A549 (cell line): ENCODE measurements at regions not wholly inside any gene's neighbourhood (a gene's known extent, or its start where the extent isn't known, plus 50 kb on each side); places are given as distances from the start of the nearest gene placed in this dataset.

Experiments used
- ATAC-seq, 2 experiments: fragments of 200-7000 bp in 1 of 2; fragments of >200 bp in 1 of 2; cut with Nextera tagmentation in 1 of 2; cut with Tn5 transposase in 1 of 2; 3 replicates each; pipeline versions ENCODE4 v1.8.0 to v1.9.1; 2018 to 2020; ENCODE audit warnings: mild to moderate bottlenecking in 1 of 2, moderate library complexity in 1 of 2
- CTCF ChIA-PET: fragments of 300-600 bp; sonication (Branson Sonifier 250); formaldehyde crosslinking; extraction: SDS; loops from one replicate; lab custom pipeline; 2021; ENCODE audit warnings: antibody characterized with exemption, inconsistent platforms; lab: Yijun Ruan, JAX
- POLR2A ChIA-PET: fragments of 350-600 bp; formaldehyde crosslinking; extraction: SDS; loops from one replicate; lab custom pipeline; 2021; ENCODE audit warnings: antibody characterized with exemption, inconsistent platforms; lab: Yijun Ruan, JAX
- DNase-seq, 2 experiments: peaks; one replicate each; pipeline versions ENCODE4 v3.0.0 to v3.0.0-alpha.2; 2011 to 2016; ENCODE audit warnings: low read depth in 1 of 2, low spot score in 1 of 2
- FAIRE-seq: peaks from 2 replicates; lab custom pipeline; 2011; peaks lifted over from hg19 to GRCh38; lab: Jason Lieb, UNC
- H3K27ac ChIP-seq, 2 experiments: fragments of >200 bp; sonication (Bioruptor Twin); formaldehyde crosslinking; 3 replicates each; pipeline ENCODE4 v1.5.1; 2016 to 2017
- H3K4me1 ChIP-seq: fragments of >200 bp; sonication (Bioruptor Twin); formaldehyde crosslinking; 3 replicates; pipeline ENCODE4 v1.6.1; 2016
- H3K4me2 ChIP-seq: fragments of >200 bp; sonication (Bioruptor Twin); formaldehyde crosslinking; 3 replicates; pipeline ENCODE4 v1.6.1; 2016
- H3K4me3 ChIP-seq: fragments of >200 bp; sonication (Bioruptor Twin); formaldehyde crosslinking; 3 replicates; pipeline ENCODE4 v1.5.1; 2016
- H3K9me3 ChIP-seq: fragments of >200 bp; sonication (Bioruptor Twin); formaldehyde crosslinking; 3 replicates; pipeline ENCODE4 v1.6.1; 2016
- BHLHE40 ChIP-seq: IDR thresholded peaks from 2 replicates; pipeline ENCODE4 v1.6.1; 2012; ENCODE audit warnings: low read depth, low read length, inconsistent platforms
- CBX8 ChIP-seq: fragments of 200-600 bp; sonication (generic); IDR thresholded peaks from 2 replicates; pipeline ENCODE4 v1.6.1; 2016
- CEBPB ChIP-seq, 2 experiments: fragments of >200 bp in 1 of 2; sonication (Bioruptor Twin) in 1 of 2; formaldehyde crosslinking in 1 of 2; IDR thresholded peaks; 2 replicates each; pipeline ENCODE4 v1.6.1; 2012 to 2016
- EHF ChIP-seq: fragments of 250-450 bp; sonication (Bioruptor Pico); IDR thresholded peaks from 2 replicates; pipeline ENCODE4 v1.5.0; 2020; ENCODE audit warnings: mild to moderate bottlenecking
- EHMT2 ChIP-seq: fragments of 200-600 bp; sonication (generic); IDR thresholded peaks from 2 replicates; pipeline ENCODE4 v1.6.1; 2016; ENCODE audit warnings: antibody characterized with exemption, low read depth, mild to moderate bottlenecking, moderate library complexity
- FOSL2 ChIP-seq, 2 experiments: fragments of 450-650 bp in 1 of 2; fragments of >200 bp in 1 of 2; sonication (Bioruptor Twin) in 1 of 2; formaldehyde crosslinking; IDR thresholded peaks; 2 replicates each; pipeline versions ENCODE4 v1.5.0 to v1.6.1; 2016 to 2020; ENCODE audit warnings: mild to moderate bottlenecking in 1 of 2, moderate library complexity in 1 of 2
- HEYL ChIP-seq: fragments of 250-450 bp; sonication (Bioruptor Pico); IDR thresholded peaks from 2 replicates; pipeline ENCODE4 v1.8.0; 2021; ENCODE audit warnings: mild to moderate bottlenecking, moderate library complexity
- JUNB ChIP-seq: fragments of >200 bp; sonication (Bioruptor Twin); formaldehyde crosslinking; IDR thresholded peaks from 2 replicates; pipeline ENCODE4 v1.6.1; 2016
- KDM5A ChIP-seq: fragments of 200-600 bp; sonication (generic); IDR thresholded peaks from 2 replicates; pipeline ENCODE4 v1.6.1; 2016; ENCODE audit warnings: antibody characterized with exemption, mild to moderate bottlenecking
- MAFK ChIP-seq: fragments of 450-650 bp; IDR thresholded peaks from 2 replicates; pipeline ENCODE4 v1.6.1; 2014; ENCODE audit not compliant: partially characterized antibody
- NFE2L2 ChIP-seq: fragments of 150-350 bp; conservative IDR thresholded peaks from 2 replicates; pipeline ENCODE4 v1.6.1; 2014; ENCODE audit warnings: low read length
- NR3C1 ChIP-seq: fragments of >200 bp; sonication (Bioruptor Twin); formaldehyde crosslinking; IDR thresholded peaks from 3 replicates; pipeline ENCODE4 v1.6.1; 2017
- PHF8 ChIP-seq: fragments of 200-600 bp; sonication (generic); IDR thresholded peaks from 2 replicates; pipeline ENCODE4 v1.6.1; 2016; ENCODE audit warnings: low read depth, mild to moderate bottlenecking, antibody characterized with exemption, moderate library complexity, borderline replicate concordance
- RAD21 ChIP-seq, 2 experiments: fragments of >200 bp in 1 of 2; sonication (Bioruptor Twin) in 1 of 2; formaldehyde crosslinking in 1 of 2; IDR thresholded peaks in 1 of 2; conservative IDR thresholded peaks in 1 of 2; 2 replicates in 1 of 2; 3 replicates in 1 of 2; pipeline ENCODE4 v1.6.1; 2012 to 2018; ENCODE audit warnings: inconsistent platforms in 1 of 2
- SREBF2 ChIP-seq: fragments of 450-650 bp; IDR thresholded peaks from 2 replicates; pipeline ENCODE4 v1.6.1; 2014; ENCODE audit warnings: mild to moderate bottlenecking, moderate library complexity
- USF2 ChIP-seq: fragments of 450-650 bp; IDR thresholded peaks from 2 replicates; pipeline ENCODE4 v1.6.1; 2014; ENCODE audit warnings: antibody characterized with exemption
- ZC3H11A ChIP-seq: fragments of 450-650 bp; IDR thresholded peaks from 2 replicates; pipeline ENCODE4 v1.6.1; 2014; ENCODE audit warnings: antibody characterized with exemption, mild to moderate bottlenecking
- ZFP36 ChIP-seq: fragments of 450-650 bp; IDR thresholded peaks from 2 replicates; pipeline ENCODE4 v1.6.1; 2014; ENCODE audit warnings: borderline replicate concordance; ENCODE audit not compliant: partially characterized antibody
- ZNF302 ChIP-seq: fragments of 250-450 bp; sonication (Bioruptor Pico); IDR thresholded peaks from 2 replicates; pipeline ENCODE4 v1.9.0; 2021; ENCODE audit warnings: inconsistent platforms, mild to moderate bottlenecking, moderate library complexity
- WGBS: methylation state at CpG from one replicate; pipeline ENCODE4 v1.1.6; 2017; ENCODE audit errors: missing lambda C conversion rate; 5-methylcytosine and 5-hydroxymethylcytosine counted together
- TF ChIP-seq, protein P1 (sequence below): fragments of 250-450 bp; sonication (Bioruptor Pico); IDR thresholded peaks from 2 replicates; pipeline ENCODE4 v1.5.0; 2021; ENCODE audit warnings: mild to moderate bottlenecking, moderate library complexity, borderline replicate concordance
- TF ChIP-seq, protein P2 (sequence below): fragments of 200-600 bp; sonication (generic); IDR thresholded peaks from 2 replicates; pipeline ENCODE4 v1.6.1; 2016; ENCODE audit warnings: antibody characterized with exemption, mild to moderate bottlenecking, moderate library complexity
- TF ChIP-seq, protein P3 (sequence below): fragments of >200 bp; sonication (Bioruptor Twin); formaldehyde crosslinking; IDR thresholded peaks from 3 replicates; pipeline ENCODE4 v1.5.1; 2016
- TF ChIP-seq, protein P4 (sequence below): IDR thresholded peaks from 2 replicates; pipeline ENCODE4 v1.6.1; 2012
- TF ChIP-seq, protein P5 (sequence below): fragments of 250-450 bp; sonication (Bioruptor Pico); IDR thresholded peaks from 2 replicates; pipeline ENCODE4 v1.5.0; 2020; ENCODE audit warnings: low read depth, mild to moderate bottlenecking, moderate library complexity

- Histone ChIP-seq H3K4me1 (no peaks in the 10 kb centered on the region), H3K27ac (no peak overlapping the region), H3K4me3 (no peak overlapping the region), H3K9me3 (no peaks in the 10 kb centered on the region), H3K4me2 (no peak overlapping the region)
- 52% methylated on average over 1 of the region's 1 CpG for WGBS
- no peak for DNase-seq
- ATAC-seq = no peak
- TF ChIP-seq FOSL2 (IDR thresholded peaks at IDR 0.05) = no peak
- TF ChIP-seq FOSL2 (CRISPR knock-in tag; IDR thresholded peaks at IDR 0.05) = no peak
- TF ChIP-seq, protein P1, sequence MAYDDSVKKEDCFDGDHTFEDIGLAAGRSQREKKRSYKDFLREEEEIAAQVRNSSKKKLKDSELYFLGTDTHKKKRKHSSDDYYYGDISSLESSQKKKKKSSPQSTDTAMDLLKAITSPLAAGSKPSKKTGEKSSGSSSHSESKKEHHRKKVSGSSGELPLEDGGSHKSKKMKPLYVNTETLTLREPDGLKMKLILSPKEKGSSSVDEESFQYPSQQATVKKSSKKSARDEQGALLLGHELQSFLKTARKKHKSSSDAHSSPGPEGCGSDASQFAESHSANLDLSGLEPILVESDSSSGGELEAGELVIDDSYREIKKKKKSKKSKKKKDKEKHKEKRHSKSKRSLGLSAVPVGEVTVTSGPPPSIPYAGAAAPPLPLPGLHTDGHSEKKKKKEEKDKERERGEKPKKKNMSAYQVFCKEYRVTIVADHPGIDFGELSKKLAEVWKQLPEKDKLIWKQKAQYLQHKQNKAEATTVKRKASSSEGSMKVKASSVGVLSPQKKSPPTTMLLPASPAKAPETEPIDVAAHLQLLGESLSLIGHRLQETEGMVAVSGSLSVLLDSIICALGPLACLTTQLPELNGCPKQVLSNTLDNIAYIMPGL (CRISPR knock-in tag) = no peak
- TF ChIP-seq, protein P2, sequence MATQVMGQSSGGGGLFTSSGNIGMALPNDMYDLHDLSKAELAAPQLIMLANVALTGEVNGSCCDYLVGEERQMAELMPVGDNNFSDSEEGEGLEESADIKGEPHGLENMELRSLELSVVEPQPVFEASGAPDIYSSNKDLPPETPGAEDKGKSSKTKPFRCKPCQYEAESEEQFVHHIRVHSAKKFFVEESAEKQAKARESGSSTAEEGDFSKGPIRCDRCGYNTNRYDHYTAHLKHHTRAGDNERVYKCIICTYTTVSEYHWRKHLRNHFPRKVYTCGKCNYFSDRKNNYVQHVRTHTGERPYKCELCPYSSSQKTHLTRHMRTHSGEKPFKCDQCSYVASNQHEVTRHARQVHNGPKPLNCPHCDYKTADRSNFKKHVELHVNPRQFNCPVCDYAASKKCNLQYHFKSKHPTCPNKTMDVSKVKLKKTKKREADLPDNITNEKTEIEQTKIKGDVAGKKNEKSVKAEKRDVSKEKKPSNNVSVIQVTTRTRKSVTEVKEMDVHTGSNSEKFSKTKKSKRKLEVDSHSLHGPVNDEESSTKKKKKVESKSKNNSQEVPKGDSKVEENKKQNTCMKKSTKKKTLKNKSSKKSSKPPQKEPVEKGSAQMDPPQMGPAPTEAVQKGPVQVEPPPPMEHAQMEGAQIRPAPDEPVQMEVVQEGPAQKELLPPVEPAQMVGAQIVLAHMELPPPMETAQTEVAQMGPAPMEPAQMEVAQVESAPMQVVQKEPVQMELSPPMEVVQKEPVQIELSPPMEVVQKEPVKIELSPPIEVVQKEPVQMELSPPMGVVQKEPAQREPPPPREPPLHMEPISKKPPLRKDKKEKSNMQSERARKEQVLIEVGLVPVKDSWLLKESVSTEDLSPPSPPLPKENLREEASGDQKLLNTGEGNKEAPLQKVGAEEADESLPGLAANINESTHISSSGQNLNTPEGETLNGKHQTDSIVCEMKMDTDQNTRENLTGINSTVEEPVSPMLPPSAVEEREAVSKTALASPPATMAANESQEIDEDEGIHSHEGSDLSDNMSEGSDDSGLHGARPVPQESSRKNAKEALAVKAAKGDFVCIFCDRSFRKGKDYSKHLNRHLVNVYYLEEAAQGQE = no peak
- TF ChIP-seq CBX8 = no peak
- no peak for TF ChIP-seq EHMT2
- no peak for TF ChIP-seq SREBF2
- TF ChIP-seq NR3C1 = no peak
- no peak for TF ChIP-seq HEYL
- no peak for TF ChIP-seq PHF8
- TF ChIP-seq, protein P3, sequence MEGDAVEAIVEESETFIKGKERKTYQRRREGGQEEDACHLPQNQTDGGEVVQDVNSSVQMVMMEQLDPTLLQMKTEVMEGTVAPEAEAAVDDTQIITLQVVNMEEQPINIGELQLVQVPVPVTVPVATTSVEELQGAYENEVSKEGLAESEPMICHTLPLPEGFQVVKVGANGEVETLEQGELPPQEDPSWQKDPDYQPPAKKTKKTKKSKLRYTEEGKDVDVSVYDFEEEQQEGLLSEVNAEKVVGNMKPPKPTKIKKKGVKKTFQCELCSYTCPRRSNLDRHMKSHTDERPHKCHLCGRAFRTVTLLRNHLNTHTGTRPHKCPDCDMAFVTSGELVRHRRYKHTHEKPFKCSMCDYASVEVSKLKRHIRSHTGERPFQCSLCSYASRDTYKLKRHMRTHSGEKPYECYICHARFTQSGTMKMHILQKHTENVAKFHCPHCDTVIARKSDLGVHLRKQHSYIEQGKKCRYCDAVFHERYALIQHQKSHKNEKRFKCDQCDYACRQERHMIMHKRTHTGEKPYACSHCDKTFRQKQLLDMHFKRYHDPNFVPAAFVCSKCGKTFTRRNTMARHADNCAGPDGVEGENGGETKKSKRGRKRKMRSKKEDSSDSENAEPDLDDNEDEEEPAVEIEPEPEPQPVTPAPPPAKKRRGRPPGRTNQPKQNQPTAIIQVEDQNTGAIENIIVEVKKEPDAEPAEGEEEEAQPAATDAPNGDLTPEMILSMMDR = no peak
- no peak for TF ChIP-seq ZFP36
- TF ChIP-seq EHF (CRISPR knock-in tag) = no peak
- TF ChIP-seq JUNB = no peak
- TF ChIP-seq CEBPB (IDR thresholded peaks at IDR 0.05) = no peak
- no peak for TF ChIP-seq USF2
- no peak for TF ChIP-seq RAD21 (conservative IDR thresholded peaks at IDR 0.05 in 1 of 2, IDR thresholded peaks at IDR 0.05 in 1 of 2)
- no peak for FAIRE-seq
- POLR2A ChIA-PET = no interaction called here
- CTCF ChIA-PET = no interaction called here
These were observed 458.3 kb upstream of the BRINP3 start for GRCh38 chr1:190935925-190936324.

- no peak overlapping the region for H3K4me3 ChIP-seq
- DNase-seq = no peak
- no peak overlapping the region for H3K4me2 ChIP-seq
- ChIA-PET POLR2A (no interaction called here), CTCF (no interaction called here)
- TF ChIP-seq NFE2L2 = no peak
- TF ChIP-seq KDM5A = no peak
- TF ChIP-seq HEYL = no peak
- no peak for TF ChIP-seq MAFK
- TF ChIP-seq, protein P4, sequence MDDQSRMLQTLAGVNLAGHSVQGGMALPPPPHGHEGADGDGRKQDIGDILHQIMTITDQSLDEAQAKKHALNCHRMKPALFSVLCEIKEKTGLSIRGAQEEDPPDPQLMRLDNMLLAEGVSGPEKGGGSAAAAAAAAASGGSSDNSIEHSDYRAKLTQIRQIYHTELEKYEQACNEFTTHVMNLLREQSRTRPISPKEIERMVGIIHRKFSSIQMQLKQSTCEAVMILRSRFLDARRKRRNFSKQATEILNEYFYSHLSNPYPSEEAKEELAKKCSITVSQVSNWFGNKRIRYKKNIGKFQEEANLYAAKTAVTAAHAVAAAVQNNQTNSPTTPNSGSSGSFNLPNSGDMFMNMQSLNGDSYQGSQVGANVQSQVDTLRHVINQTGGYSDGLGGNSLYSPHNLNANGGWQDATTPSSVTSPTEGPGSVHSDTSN = no peak
- no peak for TF ChIP-seq ZNF302 (CRISPR knock-in tag)
- TF ChIP-seq, protein P5, sequence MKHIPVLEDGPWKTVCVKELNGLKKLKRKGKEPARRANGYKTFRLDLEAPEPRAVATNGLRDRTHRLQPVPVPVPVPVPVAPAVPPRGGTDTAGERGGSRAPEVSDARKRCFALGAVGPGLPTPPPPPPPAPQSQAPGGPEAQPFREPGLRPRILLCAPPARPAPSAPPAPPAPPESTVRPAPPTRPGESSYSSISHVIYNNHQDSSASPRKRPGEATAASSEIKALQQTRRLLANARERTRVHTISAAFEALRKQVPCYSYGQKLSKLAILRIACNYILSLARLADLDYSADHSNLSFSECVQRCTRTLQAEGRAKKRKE (CRISPR knock-in tag) = no peak
- no peak for TF ChIP-seq ZC3H11A
- TF ChIP-seq SREBF2 = no peak
- TF ChIP-seq BHLHE40 = no peak
- H3K27ac ChIP-seq = no peak overlapping the region
- no peak for FAIRE-seq
- ATAC-seq = no peak
- no peaks in the 10 kb centered on the region for H3K4me1 ChIP-seq
- no peaks in the 10 kb centered on the region for H3K9me3 ChIP-seq
- WGBS = 39% methylated on average over 1 of the region's 1 CpG
These were observed 458.7 kb upstream of the BRINP3 start for GRCh38 chr1:190936337-190936736.
